Breast epithelium (tissue), 3 donors: ENCODE measurements at regions not wholly inside any gene's neighbourhood (a gene's known extent, or its start where the extent isn't known, plus 50 kb on each side); places are given as distances from the start of the nearest gene placed in this dataset.

Experiments
- POLR2A ChIP-seq: fragments of 450-650 bp; IDR thresholded peaks from one replicate; pipeline ENCODE4 v1.6.1; 2016; ENCODE audit warnings: antibody characterized with exemption, mild to moderate bottlenecking, moderate library complexity
- TF ChIP-seq, protein P1 (sequence below), 3 donors: fragments of 450-650 bp; IDR thresholded peaks; one replicate each; pipeline ENCODE4 v1.5.1; 2016 to 2017; ENCODE audit warnings: antibody characterized with exemption in 3 of 3, mild to moderate bottlenecking in 3 of 3, moderate library complexity in 3 of 3

GRCh38 chr9:81822967-81823366, 105.3 kb upstream of the SPATA31D4 start:
- TF ChIP-seq, protein P1, sequence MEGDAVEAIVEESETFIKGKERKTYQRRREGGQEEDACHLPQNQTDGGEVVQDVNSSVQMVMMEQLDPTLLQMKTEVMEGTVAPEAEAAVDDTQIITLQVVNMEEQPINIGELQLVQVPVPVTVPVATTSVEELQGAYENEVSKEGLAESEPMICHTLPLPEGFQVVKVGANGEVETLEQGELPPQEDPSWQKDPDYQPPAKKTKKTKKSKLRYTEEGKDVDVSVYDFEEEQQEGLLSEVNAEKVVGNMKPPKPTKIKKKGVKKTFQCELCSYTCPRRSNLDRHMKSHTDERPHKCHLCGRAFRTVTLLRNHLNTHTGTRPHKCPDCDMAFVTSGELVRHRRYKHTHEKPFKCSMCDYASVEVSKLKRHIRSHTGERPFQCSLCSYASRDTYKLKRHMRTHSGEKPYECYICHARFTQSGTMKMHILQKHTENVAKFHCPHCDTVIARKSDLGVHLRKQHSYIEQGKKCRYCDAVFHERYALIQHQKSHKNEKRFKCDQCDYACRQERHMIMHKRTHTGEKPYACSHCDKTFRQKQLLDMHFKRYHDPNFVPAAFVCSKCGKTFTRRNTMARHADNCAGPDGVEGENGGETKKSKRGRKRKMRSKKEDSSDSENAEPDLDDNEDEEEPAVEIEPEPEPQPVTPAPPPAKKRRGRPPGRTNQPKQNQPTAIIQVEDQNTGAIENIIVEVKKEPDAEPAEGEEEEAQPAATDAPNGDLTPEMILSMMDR (IDR thresholded peaks at IDR 0.05), result no peak
- no peak for TF ChIP-seq POLR2A
